GM18507 (cell line): ENCODE measurements at regions not wholly inside any gene's neighbourhood (a gene's known extent, or its start where the extent isn't known, plus 50 kb on each side); places are given as distances from the start of the nearest gene placed in this dataset.

ENCODE experiments used
- DNase-seq: peaks from one replicate; pipeline ENCODE4 v3.0.0; 2011; ENCODE audit warnings: low read depth; ENCODE audit not compliant: insufficient read length; ENCODE audit errors: extremely low spot score
- FAIRE-seq: peaks from 2 replicates; lab custom pipeline; 2011; peaks lifted over from hg19 to GRCh38; lab: Jason Lieb, UNC

DNA sequence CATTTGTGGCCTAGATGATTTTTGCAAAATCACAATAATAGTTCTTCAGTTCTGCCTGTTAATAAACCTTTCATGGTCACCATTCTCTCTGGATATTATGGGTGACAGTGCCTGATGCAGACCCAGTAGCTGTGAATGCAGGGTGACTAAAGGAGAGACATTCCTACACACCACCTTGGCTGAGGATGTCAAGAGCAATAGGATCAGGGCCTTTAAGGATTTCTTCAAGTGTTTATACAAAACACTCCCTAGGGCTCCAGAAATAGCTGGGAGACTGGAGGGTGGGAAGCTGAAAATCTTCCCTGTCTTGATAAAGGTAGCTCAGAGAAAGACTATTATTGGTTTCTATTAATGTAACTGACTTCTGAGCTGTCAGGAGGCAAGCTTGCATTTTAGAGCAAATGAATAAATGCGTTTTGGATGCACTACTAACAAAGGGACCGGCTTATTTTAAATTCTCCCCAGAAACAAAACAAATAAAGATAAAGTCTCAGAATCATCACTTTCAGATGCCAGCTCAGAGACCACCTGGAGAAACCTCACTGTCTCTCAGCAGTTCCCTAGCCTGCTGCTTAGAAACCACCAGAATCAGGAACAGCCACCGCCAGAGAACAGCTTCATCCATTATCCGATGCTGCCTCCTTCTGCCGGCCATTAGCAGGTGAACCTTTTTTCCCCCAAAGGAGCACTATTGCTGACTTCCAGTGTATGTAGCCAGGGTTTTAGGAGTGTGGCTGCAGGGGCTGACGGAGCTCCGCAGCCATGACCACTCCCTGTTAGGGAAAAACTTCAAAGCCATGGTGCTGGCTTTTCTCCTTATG, 171.4 kb upstream of the DYNLRB2 start:
- FAIRE-seq (no peak), DNase-seq (no peak)

DNA sequence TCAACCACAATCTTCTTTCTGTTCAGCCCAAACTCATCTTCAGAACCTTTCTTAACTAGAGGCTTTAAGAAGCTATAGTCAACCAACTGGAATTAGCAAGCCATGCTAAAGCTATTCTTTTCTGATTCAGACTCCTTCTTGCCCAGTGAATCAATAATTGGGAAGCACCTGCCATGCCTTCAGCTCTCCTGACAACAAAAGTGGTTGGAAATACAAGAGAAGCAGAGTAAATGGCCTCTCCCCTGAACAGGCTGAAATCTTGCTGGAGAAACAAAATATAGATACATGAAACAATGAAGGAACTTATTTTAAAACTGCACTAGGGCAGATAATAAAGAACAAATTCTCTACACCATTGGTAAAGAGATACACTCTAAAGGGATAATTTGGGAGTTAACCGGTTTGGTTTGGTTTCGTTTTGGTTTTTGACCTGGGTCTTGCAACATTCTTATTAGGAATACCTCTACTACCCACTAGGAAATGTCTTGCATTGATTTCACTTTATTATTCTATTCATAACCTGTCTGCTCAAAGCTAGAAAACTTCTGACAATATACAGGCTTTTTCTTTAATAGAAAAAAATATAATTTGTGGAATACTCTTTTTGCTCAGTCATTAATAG, 173.6 kb upstream of the DYNLRB2 start:
- DNase-seq (no peak), FAIRE-seq (no peak)

DNA sequence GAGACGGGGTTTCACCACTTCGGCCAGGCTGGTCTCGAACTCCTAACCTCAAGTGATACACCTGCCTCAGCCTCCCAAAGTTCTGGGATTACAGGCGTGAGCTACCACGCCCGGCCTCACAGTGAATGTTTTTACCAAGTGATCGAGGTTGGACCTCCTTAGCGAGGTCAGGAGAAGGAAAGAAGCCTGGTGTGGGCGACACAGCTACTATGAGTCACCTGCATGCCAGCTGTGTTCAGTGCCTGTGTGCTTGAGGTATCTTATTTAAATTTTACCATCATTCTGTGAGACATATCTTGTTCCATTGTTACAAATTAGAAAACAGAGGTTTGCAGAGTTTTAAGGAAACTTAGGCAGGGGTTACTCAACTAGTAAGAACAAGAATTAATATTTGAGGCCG, 174.8 kb upstream of the DYNLRB2 start:
- DNase-seq (no peak), FAIRE-seq (no peak)

DNA sequence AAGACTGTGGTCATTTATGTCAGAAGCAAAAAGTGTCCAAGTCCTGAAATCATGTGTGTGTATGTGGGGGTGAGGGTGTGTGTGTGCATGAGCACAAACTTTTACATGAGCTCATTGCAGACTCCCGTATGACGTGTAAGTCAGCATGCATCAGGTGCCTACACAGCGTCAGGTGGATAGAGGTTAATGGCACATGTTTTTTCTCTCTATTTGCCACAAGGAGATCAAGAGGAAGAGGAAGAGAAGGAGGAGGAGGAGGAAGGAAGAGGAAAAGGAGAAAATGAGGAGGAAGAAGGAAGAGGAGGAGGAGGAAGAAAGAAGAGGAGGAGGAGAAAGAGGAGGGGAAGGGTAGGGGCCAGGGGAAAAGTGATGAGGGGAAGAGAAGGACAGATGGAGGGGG, 178.0 kb upstream of the DYNLRB2 start:
- no peak for DNase-seq
- FAIRE-seq, result no peak

DNA sequence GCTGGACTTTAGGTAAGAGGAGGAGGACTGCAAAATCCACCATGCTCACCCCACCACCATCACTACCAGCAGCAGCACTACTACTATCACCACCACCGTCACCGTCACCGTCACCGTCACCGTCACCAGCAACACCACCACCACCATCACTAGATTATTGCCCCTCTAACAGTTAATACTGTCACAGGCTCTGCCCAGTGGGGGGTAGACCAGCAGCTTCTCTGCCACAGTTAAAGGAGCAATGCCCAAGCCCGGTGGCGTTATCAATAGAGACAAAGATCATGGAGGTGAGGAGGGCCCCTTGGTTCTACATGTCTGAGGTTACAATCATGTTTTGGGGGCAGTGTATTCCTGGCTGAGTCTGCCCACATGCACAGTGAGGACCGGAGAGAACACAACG, 184.4 kb upstream of the DYNLRB2 start:
- FAIRE-seq (no peak), DNase-seq (no peak)

DNA sequence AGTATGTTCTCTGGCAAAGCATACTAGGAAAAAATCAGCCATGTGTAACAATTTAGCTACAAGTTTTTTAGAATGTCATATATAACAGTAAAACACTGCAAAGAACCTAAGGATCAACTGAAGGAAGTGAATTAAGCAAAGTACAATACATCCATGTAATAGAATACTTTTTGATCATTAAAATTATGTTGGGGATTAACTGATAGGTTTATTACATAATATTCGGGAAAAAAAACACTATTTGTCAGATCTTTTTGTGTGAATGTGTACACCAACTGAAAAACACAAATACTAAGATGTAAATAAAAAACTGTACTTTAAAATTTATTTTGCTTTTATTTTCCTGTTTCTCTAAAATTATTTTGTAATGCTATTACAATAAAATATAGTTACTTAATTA, 185.5 kb upstream of the DYNLRB2 start:
- DNase-seq (no peak), FAIRE-seq (no peak)

DNA sequence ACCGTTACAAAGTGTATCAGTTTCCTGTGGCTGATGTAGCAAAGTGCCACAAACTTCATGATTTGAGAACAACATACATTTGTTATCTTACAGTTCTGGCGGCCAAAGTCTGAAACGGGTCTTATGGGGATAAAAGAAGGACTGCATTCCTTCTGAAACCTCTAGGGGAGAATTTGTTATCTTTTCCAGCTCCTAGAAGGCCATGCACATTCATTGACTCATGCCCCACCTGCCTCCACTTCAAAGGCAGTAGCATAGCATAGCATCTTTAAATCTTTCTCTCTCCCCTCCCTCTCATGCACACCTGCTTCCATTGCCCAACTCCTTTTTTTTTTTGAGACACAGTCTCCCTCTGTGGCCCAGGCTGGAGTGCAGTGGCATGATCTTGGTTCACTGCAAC, 190.7 kb upstream of the DYNLRB2 start:
- no peak for DNase-seq
- no peak for FAIRE-seq

DNA sequence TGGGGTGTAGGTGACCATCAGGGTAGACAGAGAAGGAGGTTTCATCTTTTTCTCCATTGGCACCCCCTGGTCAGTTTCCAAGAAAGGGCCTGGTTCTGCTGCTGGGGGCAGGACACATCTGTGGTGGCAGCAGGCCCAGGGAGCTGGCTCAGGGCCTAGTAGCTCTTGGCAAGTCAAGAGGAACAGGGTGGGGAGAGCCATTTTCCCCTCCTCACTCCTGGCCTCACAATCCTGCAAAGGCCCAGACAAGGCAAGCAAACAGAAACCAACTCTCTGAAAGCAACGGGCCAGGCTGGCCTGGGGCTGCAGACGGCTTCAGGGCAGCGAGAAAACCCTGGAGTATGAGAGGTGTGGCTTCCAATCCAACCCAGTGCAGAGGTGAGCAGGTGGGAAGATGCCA, 192.9 kb upstream of the DYNLRB2 start:
- no peak for DNase-seq

DNA sequence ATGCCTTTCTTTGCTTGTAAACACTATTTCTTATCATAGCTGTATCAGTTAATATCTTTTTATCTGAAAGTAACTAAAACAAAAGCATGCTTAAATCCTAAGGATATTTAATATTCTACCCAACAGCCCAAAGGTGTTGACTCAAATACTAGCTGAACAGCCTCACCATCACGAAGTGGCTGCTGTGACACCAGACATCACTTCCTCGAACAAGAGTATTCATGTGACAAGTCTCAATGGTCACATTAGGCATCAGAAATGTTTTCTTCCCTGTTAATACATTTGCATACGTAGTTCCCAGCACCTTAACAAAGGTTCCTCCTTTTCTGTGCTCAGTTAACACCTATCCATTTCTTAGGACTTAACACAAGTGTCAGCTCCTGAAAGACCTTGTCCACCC, 193.8 kb upstream of the DYNLRB2 start:
- FAIRE-seq (no peak), DNase-seq (no peak)

More for the DNA sequence above, 192.9 kb upstream of the DYNLRB2 start:
- FAIRE-seq, result no peak

DNA sequence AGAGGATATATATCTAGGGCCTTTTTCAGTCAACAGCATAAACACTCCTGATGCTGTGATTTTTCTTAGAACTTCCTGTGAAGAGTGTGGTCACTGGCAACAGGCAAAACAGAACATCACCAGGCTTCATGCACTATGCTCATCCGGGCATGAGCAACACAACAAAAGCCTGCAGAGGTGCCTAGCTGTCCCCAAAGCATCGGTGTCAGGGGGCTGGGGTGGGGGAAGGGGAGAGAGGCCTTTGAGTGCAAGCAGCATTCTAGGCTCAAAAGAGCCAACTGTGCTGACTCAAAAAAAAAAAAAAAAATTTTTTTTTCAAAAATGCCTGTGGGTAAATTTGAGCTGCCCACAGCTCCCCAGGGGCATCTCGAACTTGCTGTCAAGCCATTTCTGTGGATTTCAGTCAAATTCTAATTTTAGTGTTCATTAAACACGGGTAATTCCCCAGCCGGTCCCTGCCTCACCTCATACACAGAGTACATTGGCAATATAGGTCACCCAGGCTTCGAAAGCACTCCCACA, 194.6 kb upstream of the DYNLRB2 start:
- FAIRE-seq (no peak), DNase-seq (no peak)

DNA sequence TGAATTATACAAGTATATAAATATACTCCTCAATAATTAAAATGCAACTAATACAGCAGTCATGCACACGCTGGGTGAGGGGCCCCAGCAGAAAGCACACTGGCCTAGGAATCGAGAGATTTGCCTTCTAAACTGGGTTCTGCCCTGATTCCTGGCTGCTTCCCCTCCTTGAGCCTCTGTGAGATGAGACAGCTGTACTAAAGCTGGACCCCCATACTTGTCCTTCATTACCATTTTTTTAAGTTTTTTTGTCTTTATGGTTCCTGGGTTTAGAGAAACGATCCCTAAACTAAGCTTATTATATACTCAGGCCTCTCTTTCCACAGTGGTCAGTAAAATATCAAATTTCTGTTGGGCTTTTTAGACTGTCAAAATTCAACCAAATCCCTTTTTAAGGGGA, 195.1 kb upstream of the DYNLRB2 start:
- FAIRE-seq, result no peak
- no peak for DNase-seq

DNA sequence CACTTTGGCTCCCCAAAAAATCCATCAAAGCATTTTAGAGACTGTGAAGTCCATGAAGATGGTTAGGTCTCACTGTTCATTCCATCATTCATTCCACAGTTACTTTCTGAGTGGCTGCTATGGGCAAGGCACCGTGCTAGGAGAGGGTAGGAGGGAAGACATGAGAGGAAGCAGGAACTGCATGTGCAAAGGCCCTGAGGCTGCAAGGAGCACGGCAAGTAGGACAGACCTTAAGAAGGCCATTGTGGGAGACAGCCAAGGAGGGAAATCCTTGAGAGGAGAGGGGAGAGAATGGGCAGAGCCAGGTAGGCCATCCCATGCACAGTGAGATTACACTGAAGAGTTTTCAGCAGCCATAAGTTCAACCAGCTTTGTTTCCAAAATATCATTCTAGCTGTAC, 196.2 kb upstream of the DYNLRB2 start:
- FAIRE-seq, result no peak

DNA sequence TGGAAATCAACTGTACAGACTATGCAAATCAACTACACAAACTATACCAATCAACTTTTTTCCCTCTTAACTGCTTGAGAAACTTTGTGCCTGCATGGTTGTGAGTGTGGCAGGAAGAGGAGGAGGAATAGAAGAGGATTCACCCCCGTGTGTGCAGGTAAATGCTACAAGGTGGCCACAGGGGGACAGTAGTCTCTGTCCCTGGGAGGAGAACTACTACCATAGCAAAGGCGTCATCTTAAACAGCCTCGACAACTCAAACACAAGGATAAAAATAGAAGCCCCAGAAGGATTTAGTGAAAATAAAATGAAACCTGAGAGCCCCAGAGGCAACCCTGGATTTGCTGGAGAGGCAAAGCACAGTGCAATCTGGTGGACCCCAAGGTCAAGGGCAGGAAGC, 199.5 kb upstream of the DYNLRB2 start:
- DNase-seq, result no peak
- no peak for FAIRE-seq

More for the DNA sequence above, 196.2 kb upstream of the DYNLRB2 start:
- no peak for DNase-seq

DNA sequence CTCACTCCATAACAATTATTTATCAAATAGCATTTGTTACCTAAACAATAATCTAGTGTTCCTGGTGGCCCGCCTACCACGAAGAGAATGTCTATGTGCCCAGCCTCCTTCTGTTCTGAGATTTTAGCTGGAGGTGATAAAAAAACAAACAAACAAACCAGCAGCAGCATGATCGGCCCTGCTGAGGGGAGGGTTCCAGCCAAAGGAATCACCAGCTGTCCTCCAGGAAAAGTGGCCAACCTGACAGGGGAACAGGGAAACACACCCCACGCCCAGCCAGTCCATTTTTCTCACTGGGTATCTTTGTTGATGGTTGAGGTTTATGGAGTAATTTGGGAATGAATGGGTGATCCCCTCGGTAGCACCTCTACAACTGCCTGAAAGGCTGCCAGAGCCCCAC, 203.0 kb upstream of the DYNLRB2 start:
- DNase-seq, result no peak
- FAIRE-seq, result no peak

DNA sequence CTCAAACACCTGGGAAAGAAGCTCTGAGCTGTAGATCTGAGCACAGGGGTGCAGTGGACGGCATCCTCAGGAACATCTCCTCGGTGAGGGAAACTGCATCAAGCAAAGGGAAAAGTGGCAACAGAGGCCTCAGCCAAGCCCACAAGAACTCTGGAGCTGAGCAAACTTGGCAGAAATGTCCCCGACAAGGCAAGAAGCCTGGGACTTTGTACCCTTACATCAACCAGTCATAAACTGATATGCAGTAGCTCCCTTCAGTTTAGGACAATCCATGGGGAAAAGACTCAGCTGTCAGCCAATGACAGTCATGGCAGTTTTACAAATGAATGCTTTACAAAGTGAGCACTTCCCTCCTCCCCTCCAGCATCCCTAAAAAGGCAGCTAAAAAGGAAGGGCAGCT, 210.0 kb upstream of the DYNLRB2 start:
- DNase-seq, result no peak
- no peak for FAIRE-seq

DNA sequence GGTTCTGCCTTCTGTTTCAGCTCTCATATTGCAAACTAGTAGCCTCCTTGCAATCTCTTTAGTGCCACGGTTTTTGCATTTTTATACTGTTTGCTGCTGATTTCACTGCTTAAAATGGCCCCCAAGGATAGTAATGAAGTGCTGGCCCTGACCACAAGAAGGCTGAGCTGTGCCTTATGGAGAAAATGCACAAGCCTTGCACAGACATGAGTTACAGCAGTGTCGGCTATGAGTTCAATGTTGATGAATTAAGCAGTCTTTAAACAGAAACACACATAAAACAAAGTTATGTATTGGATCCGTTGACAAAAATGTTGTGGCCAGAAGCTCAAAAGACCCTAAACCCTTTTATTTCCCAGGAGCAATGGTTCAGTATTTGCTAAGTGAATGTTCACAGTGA, 210.6 kb upstream of the DYNLRB2 start:
- FAIRE-seq (no peak), DNase-seq (no peak)

DNA sequence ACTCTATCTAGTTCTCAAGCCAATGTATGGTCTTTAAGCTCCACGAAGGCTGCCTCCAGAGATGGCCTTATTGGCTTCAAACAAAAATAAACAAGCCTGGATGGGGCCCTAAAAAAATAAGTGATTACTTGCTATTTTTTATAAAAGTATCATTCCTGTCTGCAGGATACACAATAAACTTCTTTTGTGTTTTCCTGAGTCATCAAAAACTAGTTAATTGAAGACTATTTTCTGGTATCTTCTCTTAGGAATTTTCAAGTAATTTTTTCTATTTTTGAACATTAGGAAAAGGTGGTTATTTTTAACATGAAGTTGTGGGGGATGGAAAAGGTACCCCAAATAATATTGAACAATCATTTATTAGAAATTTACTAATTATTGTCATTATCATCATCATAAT, 213.1 kb upstream of the DYNLRB2 start:
- no peak for FAIRE-seq
- no peak for DNase-seq

DNA sequence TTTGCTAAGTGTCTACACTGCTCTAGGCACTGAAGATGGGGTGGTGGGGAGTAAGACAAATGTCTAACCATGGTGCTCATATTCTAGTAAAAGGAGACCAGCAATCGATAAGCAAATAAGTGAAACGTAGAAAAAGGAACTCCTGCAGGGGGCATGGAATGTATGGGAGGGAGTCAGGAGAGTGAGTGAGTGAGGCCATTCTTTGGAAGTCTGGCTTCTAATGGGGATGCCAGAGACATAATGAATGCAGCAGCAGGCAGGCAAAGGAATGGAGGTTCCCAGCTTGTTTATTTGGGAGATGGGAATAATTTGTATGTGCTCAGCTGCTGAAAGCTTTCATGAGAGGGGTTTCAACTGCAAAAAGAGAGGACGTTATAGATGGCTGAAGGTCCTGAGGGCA, 216.4 kb upstream of the DYNLRB2 start:
- DNase-seq (no peak), FAIRE-seq (no peak)

DNA sequence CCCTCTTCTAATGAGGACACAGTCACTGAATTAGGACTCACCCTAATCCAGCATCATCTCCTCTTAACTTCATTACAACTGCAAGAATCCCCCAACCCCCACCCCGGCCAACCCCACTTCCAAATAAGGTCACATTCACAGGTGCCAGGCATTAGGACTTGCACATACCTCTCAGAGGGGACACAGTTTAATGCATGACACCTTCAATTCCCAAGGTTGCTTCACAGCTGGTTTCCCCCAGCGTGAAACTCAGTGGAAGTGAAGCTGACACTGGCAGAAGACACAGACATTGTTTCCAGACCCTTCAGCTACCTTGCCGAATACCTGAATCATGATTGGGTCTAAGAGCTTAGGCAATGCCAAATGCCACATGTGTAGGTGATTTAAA, 217.0 kb upstream of the DYNLRB2 start:
- FAIRE-seq, result no peak
- no peak for DNase-seq

DNA sequence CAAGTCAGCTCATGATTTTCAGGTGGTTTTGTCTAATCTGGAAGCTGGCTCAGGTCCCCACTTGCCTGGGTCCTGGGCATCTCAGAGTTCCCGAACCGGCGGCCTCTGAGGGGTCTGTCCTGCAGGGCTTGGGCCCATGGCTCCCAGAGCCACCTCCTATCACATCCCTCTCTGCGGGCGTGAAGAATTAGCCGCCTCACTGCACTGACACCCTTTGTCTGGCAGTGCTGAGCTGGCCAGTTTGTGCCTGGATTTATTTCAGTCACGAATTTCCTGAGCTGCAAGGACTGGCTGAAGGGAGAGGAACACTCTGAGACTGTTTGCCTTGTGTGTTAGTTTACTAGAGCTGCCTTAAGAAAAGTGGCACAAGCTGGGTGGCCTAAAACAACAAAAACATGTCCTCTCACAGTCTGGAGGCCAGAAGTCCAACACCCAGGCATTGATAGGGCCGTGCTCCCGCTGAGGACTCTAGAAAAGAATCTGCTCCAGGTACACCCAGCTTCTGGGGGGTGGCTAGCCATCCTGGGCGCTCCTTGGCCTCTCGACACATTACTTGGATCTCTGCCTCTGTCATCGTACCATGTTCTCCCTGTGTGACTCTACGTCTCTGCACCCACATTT, 217.5 kb upstream of the DYNLRB2 start:
- DNase-seq, result no peak
- no peak for FAIRE-seq

DNA sequence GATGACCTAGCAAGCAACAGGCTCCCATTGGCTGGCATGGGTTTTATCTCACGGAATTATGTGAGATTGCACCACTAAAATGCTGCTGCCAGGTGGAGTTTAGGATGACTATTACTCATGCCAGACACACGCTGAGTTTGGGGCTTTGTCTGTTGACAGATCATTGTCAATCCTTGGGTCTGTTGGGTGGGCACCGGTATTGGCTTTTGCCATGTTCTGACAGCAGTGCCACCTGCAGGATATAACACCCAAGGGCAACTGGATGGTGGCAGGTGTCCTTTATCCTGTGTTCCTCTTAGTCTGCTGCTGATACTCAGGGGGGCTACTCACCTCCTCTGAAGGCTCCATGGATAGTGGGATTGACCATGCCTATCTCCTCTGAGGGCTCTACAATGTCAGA, 221.6 kb upstream of the DYNLRB2 start:
- FAIRE-seq (no peak), DNase-seq (no peak)
